ENCODE measurements at regions not wholly inside any gene's neighbourhood (a gene's known extent, or its start where the extent isn't known, plus 50 kb on each side); places are given as distances from the start of the nearest gene placed in this dataset.

DNA sequence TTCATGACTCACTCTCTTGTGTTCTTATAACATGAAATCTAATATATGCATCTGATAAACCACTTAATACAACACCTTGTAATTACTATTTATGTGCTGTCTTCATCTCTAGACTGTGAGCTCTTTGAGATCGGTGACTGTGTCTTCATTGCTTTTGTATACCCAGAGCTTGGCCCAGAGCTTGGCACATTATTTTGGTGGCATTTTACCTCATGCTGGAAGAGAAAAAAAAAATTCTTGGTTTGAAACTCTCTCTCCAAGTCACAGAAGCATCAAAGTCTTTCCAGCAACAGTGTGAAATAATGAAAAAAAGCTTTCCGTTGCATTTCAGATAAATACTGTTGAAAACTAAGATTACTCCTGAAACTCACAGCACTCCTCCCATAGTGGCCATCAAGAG is 451.6 kb downstream of the NUF2 start:
- no peak for ATAC-seq

DNA sequence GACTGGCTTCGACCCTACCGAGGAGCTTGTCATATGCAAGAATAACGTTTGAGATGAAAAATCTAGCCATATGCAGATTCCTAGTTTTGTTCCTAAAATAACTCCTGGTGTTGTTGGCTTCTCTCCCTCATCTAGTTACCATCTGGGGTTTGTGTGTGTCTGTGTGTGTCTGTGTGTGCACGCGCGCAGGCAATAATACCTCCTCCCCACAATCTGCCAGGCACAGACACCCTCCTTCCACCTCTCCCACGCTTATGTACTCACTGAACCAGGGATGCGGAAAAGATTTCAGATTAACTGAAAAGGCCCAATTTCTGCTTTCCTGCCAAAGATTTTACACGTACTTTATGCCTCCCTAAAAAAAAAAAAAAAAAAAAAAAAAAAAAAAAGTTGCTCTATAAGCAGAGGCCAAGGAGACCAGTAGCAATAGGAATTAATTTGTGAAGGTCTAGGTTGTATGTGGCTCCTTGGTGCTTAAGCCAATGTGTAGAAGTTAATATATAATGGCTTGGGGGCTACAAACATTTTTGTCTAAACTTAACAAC is 452.7 kb downstream of the NUF2 start:
- Mint-ChIP-seq H3K36me3 (no peaks in the 10 kb centered on the region), H3K4me3 (no peak overlapping the region), H3K27me3 (no peaks in the 10 kb centered on the region), H3K27ac (no peak overlapping the region), H3K9me3 (peaks cover 23% of the 10 kb centered on the region), H3K4me1 (ENCODE audit: low read depth in 2 of 2) (no peaks in the 10 kb centered on the region)
- no peak for ATAC-seq
- DNase-seq (ENCODE audit: low spot score), result no peak

More for the DNA sequence above, 451.6 kb downstream of the NUF2 start:
- no peaks in the 10 kb centered on the region for H3K36me3 Mint-ChIP-seq
- H3K4me3 Mint-ChIP-seq, result no peak overlapping the region
- no peak for DNase-seq (ENCODE audit: low spot score)
- H3K4me1 Mint-ChIP-seq (ENCODE audit: low read depth in 2 of 2), result no peaks in the 10 kb centered on the region
- H3K27me3 Mint-ChIP-seq, result no peaks in the 10 kb centered on the region
- peaks cover 21% of the 10 kb centered on the region for H3K9me3 Mint-ChIP-seq
- no peak overlapping the region for H3K27ac Mint-ChIP-seq

DNA sequence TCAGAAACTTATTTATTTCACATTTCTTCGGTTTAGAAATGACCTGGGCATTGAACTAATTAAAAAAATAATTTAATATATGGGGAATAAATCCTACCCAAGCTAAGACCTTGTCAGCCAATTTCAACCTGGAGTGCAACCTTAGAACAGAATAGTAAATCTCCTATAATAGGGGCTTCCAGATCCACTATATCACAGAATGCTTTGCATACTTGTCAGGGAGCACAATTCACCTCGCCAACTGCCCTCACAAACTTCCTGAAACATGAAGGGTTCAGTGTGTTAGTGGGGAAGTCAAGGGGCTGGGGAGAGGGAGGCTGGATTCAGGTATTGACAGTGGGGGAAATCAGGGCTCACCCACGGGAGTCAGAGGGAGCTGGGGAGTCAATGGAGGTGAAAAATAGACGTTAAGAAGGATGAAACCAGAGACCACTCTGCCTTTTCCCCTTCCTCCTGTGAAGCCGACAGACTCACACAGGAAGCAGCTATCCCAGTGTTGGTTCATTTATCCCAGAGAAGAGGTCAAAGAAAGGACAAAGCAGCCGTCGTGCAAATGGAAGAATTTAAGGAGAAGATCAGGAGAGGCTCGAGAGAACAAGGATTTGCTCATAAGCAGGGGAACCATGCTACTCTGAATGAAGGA is 453.3 kb downstream of the NUF2 start:
- H3K4me3 Mint-ChIP-seq, result no peak overlapping the region
- ATAC-seq, result no peak
- H3K4me1 Mint-ChIP-seq (ENCODE audit: low read depth in 2 of 2), result no peaks in the 10 kb centered on the region
- H3K9me3 Mint-ChIP-seq, result peaks cover 23% of the 10 kb centered on the region
- no peak overlapping the region for H3K27ac Mint-ChIP-seq
- H3K27me3 Mint-ChIP-seq, result no peaks in the 10 kb centered on the region
- H3K36me3 Mint-ChIP-seq, result no peaks in the 10 kb centered on the region
- no peak for DNase-seq (ENCODE audit: low spot score)

DNA sequence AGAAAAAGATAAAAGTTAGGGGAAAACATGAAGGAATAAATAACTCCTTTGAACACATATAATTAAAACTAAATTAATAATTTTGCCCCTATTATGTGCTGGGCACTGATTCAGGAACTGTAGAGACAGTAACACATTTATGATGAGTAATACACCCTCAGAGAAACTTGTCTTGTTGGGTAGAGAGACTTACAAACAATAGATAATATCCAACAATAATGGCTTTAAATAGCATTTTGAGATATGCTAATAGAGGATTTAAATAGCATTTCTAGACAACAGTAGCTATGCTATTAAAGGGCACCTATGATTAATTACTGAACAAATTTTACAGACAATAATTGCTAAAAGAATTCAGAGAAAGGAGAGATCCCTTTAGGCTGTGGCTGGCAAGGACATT is 455.5 kb downstream of the NUF2 start:
- Mint-ChIP-seq H3K36me3 (no peaks in the 10 kb centered on the region), H3K4me1 (ENCODE audit: low read depth in 2 of 2) (no peaks in the 10 kb centered on the region), H3K4me3 (no peak overlapping the region), H3K27ac (no peak overlapping the region), H3K27me3 (no peaks in the 10 kb centered on the region), H3K9me3 (peaks cover 17% of the 10 kb centered on the region)
- DNase-seq (ENCODE audit: low spot score) (no peak), ATAC-seq (no peak)

DNA sequence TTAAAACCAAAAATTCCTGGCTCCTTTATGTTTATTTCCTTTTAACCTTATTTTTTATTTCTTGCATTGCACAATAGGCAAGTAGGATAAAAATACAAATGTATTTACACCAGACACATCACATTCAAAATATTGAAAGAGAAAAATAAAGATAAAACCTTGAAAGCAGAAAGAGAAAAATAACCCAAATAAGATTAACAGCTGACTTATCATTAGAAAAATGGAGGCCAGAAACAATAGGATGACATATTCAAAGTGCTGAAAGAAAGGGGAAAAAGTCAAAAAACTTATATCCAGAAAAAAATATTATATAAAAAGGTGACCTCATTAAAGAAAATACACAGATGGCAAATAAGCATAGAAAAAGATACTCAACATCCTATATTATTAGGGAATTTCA is 459.4 kb downstream of the NUF2 start:
- H3K4me1 Mint-ChIP-seq (ENCODE audit: low read depth in 2 of 2), result no peaks in the 10 kb centered on the region
- H3K9me3 Mint-ChIP-seq, result peaks cover 10% of the 10 kb centered on the region
- no peaks in the 10 kb centered on the region for H3K27me3 Mint-ChIP-seq
- no peak overlapping the region for H3K4me3 Mint-ChIP-seq
- ATAC-seq, result no peak
- H3K36me3 Mint-ChIP-seq, result no peaks in the 10 kb centered on the region
- DNase-seq (ENCODE audit: low spot score), result no peak
- no peak overlapping the region for H3K27ac Mint-ChIP-seq

DNA sequence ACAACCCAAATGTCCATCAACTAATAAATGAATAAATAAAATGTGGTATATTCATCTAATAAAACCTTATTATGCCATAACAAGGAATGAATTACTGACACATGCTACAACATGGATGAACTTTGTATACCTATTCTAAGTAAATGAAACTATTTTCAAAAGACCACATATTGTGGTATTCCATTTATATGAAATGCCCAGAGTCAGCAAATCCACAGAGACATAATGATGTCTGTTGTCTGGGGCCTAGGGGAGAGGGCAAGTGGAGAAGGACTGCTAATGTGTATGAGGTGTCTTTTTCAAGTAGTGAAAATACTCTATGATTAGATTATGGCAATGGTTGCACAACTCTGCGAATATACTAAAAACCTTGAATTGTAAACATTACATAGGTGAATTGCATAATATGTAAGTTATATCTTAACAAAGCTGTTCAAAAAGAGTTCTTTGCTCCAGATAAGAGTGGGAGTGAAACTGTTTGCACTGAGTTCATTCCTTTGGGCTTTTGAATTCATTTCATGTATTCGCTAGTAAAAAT is 464.2 kb downstream of the NUF2 start:
- no peaks in the 10 kb centered on the region for H3K27me3 Mint-ChIP-seq
- H3K4me1 Mint-ChIP-seq (ENCODE audit: low read depth in 2 of 2), result no peaks in the 10 kb centered on the region
- H3K9me3 Mint-ChIP-seq, result peaks cover 7% of the 10 kb centered on the region
- H3K27ac Mint-ChIP-seq, result no peak overlapping the region
- H3K4me3 Mint-ChIP-seq, result no peak overlapping the region
- no peaks in the 10 kb centered on the region for H3K36me3 Mint-ChIP-seq
- ATAC-seq, result no peak
- no peak for DNase-seq (ENCODE audit: low spot score)

DNA sequence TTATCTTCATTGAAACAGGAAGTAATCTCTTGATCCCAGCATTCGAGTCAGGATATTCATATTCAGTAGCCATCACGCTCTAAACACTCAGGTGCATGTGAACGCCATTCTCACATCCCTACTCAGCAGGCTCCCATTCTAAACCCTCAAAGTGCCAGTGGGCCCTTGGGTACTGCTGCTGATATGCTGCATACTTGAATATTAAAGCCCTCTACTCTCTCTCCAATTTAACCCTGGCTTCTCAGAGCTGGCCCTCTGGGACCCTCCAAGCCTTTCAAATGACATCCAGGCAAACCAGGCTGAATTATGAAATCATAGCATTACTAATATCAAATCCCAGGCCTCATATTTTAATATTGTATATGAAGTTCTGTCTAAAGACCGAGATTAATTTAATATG is 468.2 kb downstream of the NUF2 start:
- ATAC-seq (no peak), DNase-seq (ENCODE audit: low spot score) (no peak)
- H3K27ac Mint-ChIP-seq, result no peak overlapping the region
- no peaks in the 10 kb centered on the region for H3K4me1 Mint-ChIP-seq (ENCODE audit: low read depth in 2 of 2)
- H3K27me3 Mint-ChIP-seq, result no peaks in the 10 kb centered on the region
- H3K9me3 Mint-ChIP-seq, result peaks cover 10% of the 10 kb centered on the region
- H3K36me3 Mint-ChIP-seq, result no peaks in the 10 kb centered on the region
- H3K4me3 Mint-ChIP-seq, result no peak overlapping the region

DNA sequence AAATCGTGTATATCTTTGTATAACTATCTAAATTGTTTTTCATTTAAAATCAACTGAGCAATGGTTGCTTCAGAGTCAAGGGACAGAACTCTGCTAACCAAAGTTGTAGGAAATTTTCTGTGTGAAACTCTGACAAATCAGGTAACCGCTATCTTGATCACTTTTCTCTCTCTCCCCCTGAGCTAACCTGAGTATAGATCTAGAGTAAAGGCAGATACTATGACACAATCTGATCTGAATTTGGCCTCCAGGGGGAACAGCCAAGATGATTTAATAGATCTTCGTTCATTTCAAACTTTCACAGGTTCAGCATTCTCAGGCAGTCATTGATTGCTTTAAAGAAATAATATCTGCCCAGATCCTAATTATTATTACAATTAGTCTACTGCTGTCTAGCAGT is 472.8 kb downstream of the NUF2 start:
- no peaks in the 10 kb centered on the region for H3K36me3 Mint-ChIP-seq
- no peak overlapping the region for H3K4me3 Mint-ChIP-seq
- H3K27me3 Mint-ChIP-seq, result no peaks in the 10 kb centered on the region
- DNase-seq (ENCODE audit: low spot score) (no peak), ATAC-seq (no peak)
- H3K27ac Mint-ChIP-seq, result no peak overlapping the region
- H3K4me1 Mint-ChIP-seq (ENCODE audit: low read depth in 2 of 2), result no peaks in the 10 kb centered on the region
- peaks cover 11% of the 10 kb centered on the region for H3K9me3 Mint-ChIP-seq

DNA sequence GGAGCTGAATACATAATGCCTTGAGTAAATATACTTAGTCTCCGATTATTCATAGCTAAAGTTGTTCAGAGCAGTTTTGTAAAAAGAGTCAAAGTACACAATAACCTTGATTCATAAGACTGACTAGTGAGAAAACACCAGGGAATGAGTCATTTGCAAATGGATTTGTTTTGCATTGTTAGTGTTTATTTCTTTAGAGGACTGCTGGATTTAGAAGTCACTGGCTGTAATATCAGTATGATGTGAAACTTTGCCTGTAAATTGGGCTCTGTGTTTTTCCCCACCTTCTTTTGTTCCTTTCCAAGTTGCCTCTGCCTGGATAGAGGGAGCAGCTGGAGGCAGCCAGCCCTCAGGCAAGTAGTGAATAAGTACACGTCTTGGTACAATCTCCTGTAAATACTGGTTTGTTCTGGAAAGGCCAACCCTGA is 474.7 kb downstream of the NUF2 start:
- Mint-ChIP-seq H3K27me3 (no peaks in the 10 kb centered on the region), H3K36me3 (no peaks in the 10 kb centered on the region), H3K27ac (no peak overlapping the region), H3K9me3 (peaks cover 16% of the 10 kb centered on the region), H3K4me1 (ENCODE audit: low read depth in 2 of 2) (no peaks in the 10 kb centered on the region), H3K4me3 (no peak overlapping the region)
- ATAC-seq (no peak), DNase-seq (ENCODE audit: low spot score) (no peak)

DNA sequence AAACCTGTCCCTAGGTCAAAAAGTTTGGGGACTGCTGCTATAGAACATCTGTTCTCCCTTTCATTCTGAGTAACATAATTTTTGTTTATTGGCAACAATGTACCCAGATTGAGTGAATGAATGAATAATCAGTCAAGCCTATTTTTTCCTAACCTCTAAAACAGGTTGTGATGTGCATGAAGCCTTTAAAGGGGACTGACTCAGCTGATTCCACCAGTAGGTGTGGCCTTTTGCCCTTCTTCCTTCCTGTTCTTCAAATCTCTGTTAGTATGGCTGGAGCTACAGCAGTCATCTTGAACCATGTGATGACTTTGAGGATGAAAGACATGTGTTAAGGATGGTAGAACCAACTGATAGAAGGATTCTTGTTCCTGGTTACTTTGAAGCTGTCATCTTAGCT is 476.1 kb downstream of the NUF2 start:
- ATAC-seq, result no peak
- H3K4me3 Mint-ChIP-seq, result no peak overlapping the region

DNA sequence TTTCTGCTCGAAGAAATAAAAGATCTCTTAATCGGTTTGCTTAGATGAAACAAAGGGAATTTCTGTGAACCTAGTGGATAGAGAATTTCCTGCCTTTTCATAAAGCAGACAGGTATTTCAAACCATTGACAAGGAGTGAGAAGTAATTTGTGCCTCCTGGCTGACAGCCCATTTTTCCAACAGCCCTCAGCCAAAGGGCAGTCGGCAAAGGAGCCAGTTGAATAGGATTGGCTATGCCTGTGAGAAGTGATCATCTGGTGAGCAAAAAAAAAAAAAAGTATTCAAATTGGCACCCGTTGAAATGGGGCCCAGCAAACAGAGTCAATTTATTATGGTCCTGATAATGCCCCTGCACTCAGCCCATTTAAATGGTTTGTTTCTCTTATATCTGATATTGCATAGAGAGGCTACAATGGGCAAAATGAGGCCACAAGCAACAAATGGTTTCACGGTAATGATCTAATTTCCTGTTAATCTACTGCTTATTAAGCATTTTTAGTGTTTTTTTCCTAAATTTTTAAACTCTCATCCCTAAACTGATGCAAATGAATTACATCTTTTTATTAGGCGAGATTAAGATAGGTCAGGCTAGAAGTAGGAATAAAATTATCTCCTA is 477.5 kb downstream of the NUF2 start:
- ATAC-seq, result no peak
- Mint-ChIP-seq H3K27ac (no peak overlapping the region), H3K36me3 (no peaks in the 10 kb centered on the region), H3K27me3 (no peaks in the 10 kb centered on the region), H3K4me3 (no peak overlapping the region), H3K9me3 (peaks cover 17% of the 10 kb centered on the region), H3K4me1 (ENCODE audit: low read depth in 2 of 2) (no peaks in the 10 kb centered on the region)
- no peak for DNase-seq (ENCODE audit: low spot score)

More for the DNA sequence above, 476.1 kb downstream of the NUF2 start:
- Mint-ChIP-seq H3K27me3 (no peaks in the 10 kb centered on the region), H3K27ac (no peak overlapping the region), H3K9me3 (peaks cover 23% of the 10 kb centered on the region), H3K36me3 (no peaks in the 10 kb centered on the region), H3K4me1 (ENCODE audit: low read depth in 2 of 2) (no peaks in the 10 kb centered on the region)
- no peak for DNase-seq (ENCODE audit: low spot score)

DNA sequence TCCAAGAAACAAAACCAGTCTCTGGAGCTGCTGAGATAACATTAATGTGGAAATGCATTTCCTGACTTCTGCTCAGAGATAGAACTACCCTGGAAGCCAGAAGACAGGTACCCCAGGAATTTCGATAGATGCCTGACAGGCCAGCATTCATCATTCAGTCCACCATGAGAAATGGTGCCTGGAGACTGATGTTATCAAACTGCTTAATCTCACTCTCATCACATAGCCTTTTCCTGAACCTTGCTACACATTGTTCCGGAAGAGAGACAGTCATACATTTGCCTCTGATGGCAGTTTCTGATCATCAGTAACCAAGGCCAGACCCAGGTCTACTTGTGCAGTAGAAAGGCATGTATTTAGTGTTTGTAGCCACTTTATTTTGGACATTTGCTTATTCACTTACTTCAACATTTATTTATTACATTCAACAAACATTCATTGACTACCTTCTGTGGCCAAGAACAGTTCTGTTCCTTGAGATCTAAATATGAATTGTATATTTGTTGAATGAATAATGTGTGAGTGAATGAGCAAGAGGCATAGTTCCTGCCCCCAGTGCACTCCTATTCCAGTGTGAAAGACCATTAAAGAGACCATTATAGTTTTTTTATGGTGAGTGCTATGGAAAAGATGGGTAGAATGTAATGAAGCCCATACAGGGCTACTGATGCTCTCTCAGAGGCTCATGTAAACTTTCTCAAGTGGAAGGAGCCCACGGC is 485.7 kb downstream of the NUF2 start:
- ATAC-seq, result no peak
- no peak for DNase-seq (ENCODE audit: low spot score)
- Mint-ChIP-seq H3K27ac (no peak overlapping the region), H3K27me3 (no peaks in the 10 kb centered on the region), H3K4me1 (ENCODE audit: low read depth in 2 of 2) (no peaks in the 10 kb centered on the region), H3K9me3 (peaks cover 4% of the 10 kb centered on the region), H3K36me3 (no peaks in the 10 kb centered on the region), H3K4me3 (no peak overlapping the region)

DNA sequence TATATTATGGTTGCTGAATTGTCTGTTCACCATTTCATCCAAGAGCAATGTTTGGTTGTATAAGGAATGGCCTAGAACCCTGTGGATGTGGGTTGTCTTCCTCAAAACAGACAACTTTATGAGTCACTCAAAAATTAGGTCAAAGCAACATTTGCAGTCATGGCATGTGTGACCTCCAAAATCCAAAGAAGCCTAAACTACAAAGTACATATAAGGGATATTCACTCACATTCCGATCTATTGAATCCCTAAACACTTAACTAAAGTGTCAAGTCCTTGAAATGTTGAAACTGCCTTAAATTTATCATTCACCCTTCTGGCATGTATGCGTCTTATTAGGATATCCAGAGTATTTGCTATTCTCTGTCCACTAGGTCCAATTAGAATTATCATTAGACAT is 491.5 kb downstream of the NUF2 start:
- Mint-ChIP-seq H3K27me3 (no peaks in the 10 kb centered on the region), H3K27ac (no peak overlapping the region), H3K4me3 (no peak overlapping the region), H3K4me1 (ENCODE audit: low read depth in 2 of 2) (no peaks in the 10 kb centered on the region), H3K9me3 (peaks cover 8% of the 10 kb centered on the region), H3K36me3 (no peaks in the 10 kb centered on the region)
- ATAC-seq (no peak), DNase-seq (ENCODE audit: low spot score) (no peak)

DNA sequence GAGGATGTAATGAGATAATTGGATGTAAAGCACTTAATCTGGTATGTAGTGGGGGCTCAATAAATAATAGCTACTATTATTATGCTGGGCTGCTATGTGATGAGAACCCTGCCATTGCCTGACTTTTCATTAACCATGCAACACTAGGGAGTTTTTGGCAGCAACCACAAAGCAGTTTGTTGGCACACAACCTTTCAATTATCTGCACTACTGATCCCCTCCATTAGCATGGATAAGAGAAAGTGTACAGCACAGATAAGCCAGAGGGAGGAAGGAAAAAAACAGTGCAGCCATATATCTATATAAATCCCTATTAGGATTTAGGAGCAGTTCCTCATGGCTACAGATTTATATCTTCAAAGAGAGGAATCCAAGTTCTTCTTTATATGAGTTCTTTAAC is 498.5 kb downstream of the NUF2 start:
- H3K9me3 Mint-ChIP-seq, result peaks cover 10% of the 10 kb centered on the region
- H3K36me3 Mint-ChIP-seq, result no peaks in the 10 kb centered on the region
- no peak overlapping the region for H3K4me3 Mint-ChIP-seq
- H3K27ac Mint-ChIP-seq, result no peak overlapping the region
- no peak for ATAC-seq
- no peaks in the 10 kb centered on the region for H3K27me3 Mint-ChIP-seq
- no peak for DNase-seq (ENCODE audit: low spot score)
- no peaks in the 10 kb centered on the region for H3K4me1 Mint-ChIP-seq (ENCODE audit: low read depth in 2 of 2)

Measured in natural killer cell treated with Interleukin-12 subunit alpha and Interleukin-12 subunit beta and Interleukin-15 and Interleukin-18, amount 100 ng/mL, for 72 hours (primary cell).